Liver (tissue), 8 donors: ENCODE measurements at regions not wholly inside any gene's neighbourhood (a gene's known extent, or its start where the extent isn't known, plus 50 kb on each side); places are given as distances from the start of the nearest gene placed in this dataset.
A peak's percentile ranks its signal among the peaks of the same experiment; 100 is the strongest.

Source experiments
- DNase-seq: peaks from one replicate; pipeline ENCODE4 v3.0.0-alpha.2; 2017; ENCODE audit warnings: low spot score
- H3K27ac ChIP-seq, 2 donors: one replicate each; pipeline ENCODE4 v1.7.0; 2013; ENCODE audit warnings: inconsistent platforms in 2 of 2, low read length in 2 of 2, control low read depth in 1 of 2, low read depth in 1 of 2, mild to moderate bottlenecking in 1 of 2
- H3K27me3 ChIP-seq, 4 donors: one replicate each; pipeline versions ENCODE4 v1.6.1 to v1.7.0; 2013; ENCODE audit warnings: low read length in 3 of 4, inconsistent platforms in 1 of 4, mild to moderate bottlenecking in 1 of 4, moderate library complexity in 1 of 4; ENCODE audit not compliant: control insufficient read depth in 4 of 4, insufficient read depth in 4 of 4
- H3K36me3 ChIP-seq, 4 donors: one replicate each; pipeline versions ENCODE4 v1.6.1 to v1.7.0; 2013; ENCODE audit warnings: low read length in 3 of 4, mild to moderate bottlenecking in 3 of 4, low read depth in 1 of 4, moderate library complexity in 1 of 4; ENCODE audit not compliant: control insufficient read depth in 4 of 4, insufficient read depth in 3 of 4
- H3K4me1 ChIP-seq, 4 donors: one replicate each; pipeline versions ENCODE4 v1.6.1 to v1.7.0; 2013; ENCODE audit warnings: low read length in 3 of 4, mild to moderate bottlenecking in 3 of 4, moderate library complexity in 1 of 4; ENCODE audit not compliant: control insufficient read depth in 4 of 4, insufficient read depth in 4 of 4
- H3K4me3 ChIP-seq, 3 donors: one replicate each; pipeline versions ENCODE4 v1.6.1 to v1.7.0; 2013; ENCODE audit warnings: low read length in 3 of 3, control low read depth in 1 of 3, low read depth in 1 of 3, mild to moderate bottlenecking in 1 of 3
- H3K9ac ChIP-seq, 2 donors: one replicate each; pipeline ENCODE4 v1.7.0; 2013; ENCODE audit warnings: low read length in 2 of 2, mild to moderate bottlenecking in 2 of 2, moderate library complexity in 2 of 2, control low read depth in 1 of 2, low read depth in 1 of 2
- H3K9me3 ChIP-seq, 4 donors: one replicate each; pipeline versions ENCODE4 v1.6.1 to v1.7.0; 2013; ENCODE audit warnings: low read length in 3 of 4; ENCODE audit not compliant: control insufficient read depth in 4 of 4
- EGR1 ChIP-seq, 2 donors: IDR thresholded peaks; 2 replicates each; pipeline ENCODE4 v1.6.1; 2016 to 2018; ENCODE audit warnings: antibody characterized with exemption in 2 of 2, low read depth in 2 of 2
- FOXA1 ChIP-seq: IDR thresholded peaks from 2 replicates; pipeline ENCODE4 v1.6.1; 2016; ENCODE audit warnings: antibody characterized with exemption
- FOXA2 ChIP-seq: IDR thresholded peaks from 2 replicates; pipeline ENCODE4 v1.6.1; 2016; ENCODE audit warnings: antibody characterized with exemption
- GABPA ChIP-seq, 2 donors: IDR thresholded peaks in 1 of 2; conservative IDR thresholded peaks in 1 of 2; 2 replicates each; pipeline ENCODE4 v1.6.1; 2016; ENCODE audit warnings: antibody characterized with exemption in 2 of 2, mild to moderate bottlenecking in 1 of 2, moderate library complexity in 1 of 2
- HNF4A ChIP-seq, 2 donors: conservative IDR thresholded peaks; 2 replicates each; pipeline ENCODE4 v1.6.1; 2016; ENCODE audit warnings: antibody characterized with exemption in 2 of 2, mild to moderate bottlenecking in 2 of 2
- JUND ChIP-seq, 2 donors: IDR thresholded peaks; 2 replicates each; pipeline ENCODE4 v1.6.1; 2016; ENCODE audit warnings: antibody characterized with exemption in 2 of 2
- NR2F2 ChIP-seq: IDR thresholded peaks from 2 replicates; pipeline ENCODE4 v1.6.1; 2016; ENCODE audit warnings: antibody characterized with exemption
- RAD21 ChIP-seq, 2 donors: IDR thresholded peaks; 2 replicates each; pipeline ENCODE4 v1.6.1; 2016; ENCODE audit warnings: antibody characterized with exemption in 2 of 2, mild to moderate bottlenecking in 2 of 2
- RXRA ChIP-seq, 2 donors: IDR thresholded peaks; 2 replicates each; pipeline ENCODE4 v1.6.1; 2017 to 2018; ENCODE audit warnings: antibody characterized with exemption in 2 of 2, mild to moderate bottlenecking in 1 of 2
- SP1 ChIP-seq: IDR thresholded peaks from 2 replicates; pipeline ENCODE4 v1.6.1; 2018; ENCODE audit warnings: antibody characterized with exemption, mild to moderate bottlenecking
- TAF1 ChIP-seq: conservative IDR thresholded peaks from 2 replicates; pipeline ENCODE4 v1.6.1; 2016; ENCODE audit warnings: antibody characterized with exemption, mild to moderate bottlenecking
- WGBS: extraction: QIAGEN DNeasy Blood & Tissue Kit; methylation state at CpG from one replicate; pipeline ENCODE4 v1.1.7; 2013; 5-methylcytosine and 5-hydroxymethylcytosine counted together
- TF ChIP-seq, protein P1 (sequence below): IDR thresholded peaks from 2 replicates; pipeline ENCODE4 v1.6.1; 2016; ENCODE audit warnings: antibody characterized with exemption
- TF ChIP-seq, protein P2 (sequence below): fragments of 150-350 bp; IDR thresholded peaks from 2 replicates; pipeline ENCODE4 v1.5.1; 2017; ENCODE audit warnings: improper control_type of control experiment, low read depth, low read length; ENCODE audit not compliant: missing input control
- TF ChIP-seq, protein P3 (sequence below): IDR thresholded peaks from 2 replicates; pipeline ENCODE4 v1.6.1; 2016; ENCODE audit warnings: antibody characterized with exemption
- TF ChIP-seq, protein P4 (sequence below): IDR thresholded peaks from 2 replicates; pipeline ENCODE4 v1.6.1; 2016; ENCODE audit warnings: antibody characterized with exemption
- donor health status: healthy.
- donor health status: healthy.
- donor health status: healthy.
- donor health status: healthy.
- donor health status: healthy.

DNA sequence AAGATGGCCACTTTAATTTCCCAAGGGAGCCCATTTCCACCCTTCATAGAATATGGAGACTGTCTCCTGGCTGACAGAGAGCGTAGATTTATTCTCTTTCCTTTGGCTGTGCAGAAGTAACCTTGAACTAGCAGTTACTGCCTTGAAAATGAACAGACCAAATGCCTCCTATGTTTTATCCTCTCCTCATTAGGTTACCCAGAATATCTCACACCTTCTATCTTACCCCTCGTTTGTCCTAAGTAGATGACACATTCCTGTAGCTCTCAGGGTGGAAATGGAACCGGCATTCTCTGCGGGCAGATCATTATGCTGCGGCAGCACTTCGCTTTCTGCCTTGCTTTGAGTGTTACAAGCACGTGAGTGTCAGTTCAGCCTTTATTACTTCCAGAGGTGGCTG lies 336.5 kb downstream of the DCDC2C start:
- Histone ChIP-seq H3K4me3 (no peak overlapping the region), H3K9me3 (peaks cover 0 to 2% (median under 1%) of the 10 kb centered on the region in 4 donors), H3K27me3 (peaks cover 0 to under 1% (median 0%) of the 10 kb centered on the region in 4 donors), H3K36me3 (no peaks in the 10 kb centered on the region), H3K9ac (no peak overlapping the region), H3K27ac (no peak overlapping the region), H3K4me1 (no peaks in the 10 kb centered on the region)
- no peak for DNase-seq
- TF ChIP-seq FOXA1 = no peak
- no peak for TF ChIP-seq NR2F2
- TF ChIP-seq GABPA (IDR thresholded peaks at IDR 0.05 in 1 of 2, conservative IDR thresholded peaks at IDR 0.05 in 1 of 2) = no peak
- no peak for TF ChIP-seq TAF1
- TF ChIP-seq FOXA2 = no peak
- no peak for TF ChIP-seq JUND (IDR thresholded peaks at IDR 0.05)
- TF ChIP-seq, protein P1, sequence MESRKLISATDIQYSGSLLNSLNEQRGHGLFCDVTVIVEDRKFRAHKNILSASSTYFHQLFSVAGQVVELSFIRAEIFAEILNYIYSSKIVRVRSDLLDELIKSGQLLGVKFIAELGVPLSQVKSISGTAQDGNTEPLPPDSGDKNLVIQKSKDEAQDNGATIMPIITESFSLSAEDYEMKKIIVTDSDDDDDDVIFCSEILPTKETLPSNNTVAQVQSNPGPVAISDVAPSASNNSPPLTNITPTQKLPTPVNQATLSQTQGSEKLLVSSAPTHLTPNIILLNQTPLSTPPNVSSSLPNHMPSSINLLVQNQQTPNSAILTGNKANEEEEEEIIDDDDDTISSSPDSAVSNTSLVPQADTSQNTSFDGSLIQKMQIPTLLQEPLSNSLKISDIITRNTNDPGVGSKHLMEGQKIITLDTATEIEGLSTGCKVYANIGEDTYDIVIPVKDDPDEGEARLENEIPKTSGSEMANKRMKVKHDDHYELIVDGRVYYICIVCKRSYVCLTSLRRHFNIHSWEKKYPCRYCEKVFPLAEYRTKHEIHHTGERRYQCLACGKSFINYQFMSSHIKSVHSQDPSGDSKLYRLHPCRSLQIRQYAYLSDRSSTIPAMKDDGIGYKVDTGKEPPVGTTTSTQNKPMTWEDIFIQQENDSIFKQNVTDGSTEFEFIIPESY = no peak
- TF ChIP-seq RAD21 (IDR thresholded peaks at IDR 0.05) = no peak
- TF ChIP-seq, protein P2, sequence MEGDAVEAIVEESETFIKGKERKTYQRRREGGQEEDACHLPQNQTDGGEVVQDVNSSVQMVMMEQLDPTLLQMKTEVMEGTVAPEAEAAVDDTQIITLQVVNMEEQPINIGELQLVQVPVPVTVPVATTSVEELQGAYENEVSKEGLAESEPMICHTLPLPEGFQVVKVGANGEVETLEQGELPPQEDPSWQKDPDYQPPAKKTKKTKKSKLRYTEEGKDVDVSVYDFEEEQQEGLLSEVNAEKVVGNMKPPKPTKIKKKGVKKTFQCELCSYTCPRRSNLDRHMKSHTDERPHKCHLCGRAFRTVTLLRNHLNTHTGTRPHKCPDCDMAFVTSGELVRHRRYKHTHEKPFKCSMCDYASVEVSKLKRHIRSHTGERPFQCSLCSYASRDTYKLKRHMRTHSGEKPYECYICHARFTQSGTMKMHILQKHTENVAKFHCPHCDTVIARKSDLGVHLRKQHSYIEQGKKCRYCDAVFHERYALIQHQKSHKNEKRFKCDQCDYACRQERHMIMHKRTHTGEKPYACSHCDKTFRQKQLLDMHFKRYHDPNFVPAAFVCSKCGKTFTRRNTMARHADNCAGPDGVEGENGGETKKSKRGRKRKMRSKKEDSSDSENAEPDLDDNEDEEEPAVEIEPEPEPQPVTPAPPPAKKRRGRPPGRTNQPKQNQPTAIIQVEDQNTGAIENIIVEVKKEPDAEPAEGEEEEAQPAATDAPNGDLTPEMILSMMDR = no peak
- no peak for TF ChIP-seq EGR1 (IDR thresholded peaks at IDR 0.05; ENCODE audit: low read depth in 2 of 2)
- no peak for TF ChIP-seq SP1
- 70% methylated on average over 7 of the region's 7 CpGs for WGBS

DNA sequence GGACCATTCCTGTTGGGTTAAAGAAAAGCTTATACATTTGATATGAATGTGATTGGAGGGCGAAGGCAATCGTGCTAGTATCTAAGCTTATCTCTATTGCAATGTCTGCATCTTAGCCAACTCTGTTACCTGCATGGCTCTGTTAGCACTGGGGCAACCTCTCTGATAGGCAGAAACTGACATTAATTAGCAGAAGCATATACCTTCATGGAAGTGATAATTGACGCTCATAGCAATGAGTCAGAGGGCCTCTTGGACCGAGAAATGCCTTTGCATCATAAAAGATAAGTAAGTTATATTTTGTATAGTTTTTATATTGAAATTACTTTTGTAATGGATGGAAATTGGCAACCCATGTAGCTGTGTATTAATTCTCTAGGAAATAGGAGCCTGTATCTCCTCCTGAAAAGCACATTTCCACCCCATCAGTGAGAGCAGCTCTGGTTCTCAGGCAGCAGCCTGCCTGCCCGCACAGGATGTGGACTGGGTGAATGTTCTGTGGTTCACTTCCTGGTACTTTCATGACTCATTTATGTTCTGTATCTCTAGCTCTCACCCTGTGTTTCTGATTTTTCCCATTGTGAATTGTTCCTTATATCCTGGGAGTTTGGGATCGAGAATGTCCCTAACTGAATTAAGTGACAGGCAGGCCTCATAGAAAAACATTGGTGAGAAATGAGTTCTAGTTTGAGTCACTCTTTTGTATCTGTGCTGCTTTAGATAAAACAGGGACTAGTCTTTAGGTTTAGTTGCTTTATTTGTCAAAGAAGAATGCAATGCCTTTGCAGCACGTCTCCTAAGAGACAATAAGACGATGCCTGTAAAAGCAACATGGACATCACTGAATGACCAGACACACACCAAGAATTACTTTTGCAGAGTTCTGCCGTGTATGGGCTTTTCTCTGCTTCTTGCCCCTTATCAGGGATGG lies 344.9 kb downstream of the DCDC2C start:
- no peaks in the 10 kb centered on the region for H3K36me3 ChIP-seq
- H3K9ac ChIP-seq = no peak overlapping the region
- TF ChIP-seq, protein P3, sequence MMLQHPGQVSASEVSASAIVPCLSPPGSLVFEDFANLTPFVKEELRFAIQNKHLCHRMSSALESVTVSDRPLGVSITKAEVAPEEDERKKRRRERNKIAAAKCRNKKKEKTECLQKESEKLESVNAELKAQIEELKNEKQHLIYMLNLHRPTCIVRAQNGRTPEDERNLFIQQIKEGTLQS = no peak
- peak in 1 of 2 donors; percentile 36 for TF ChIP-seq RXRA (IDR thresholded peaks at IDR 0.05)
- no peaks in the 10 kb centered on the region for H3K4me1 ChIP-seq
- no peak overlapping the region for H3K4me3 ChIP-seq
- DNase-seq = no peak
- H3K27me3 ChIP-seq = no peaks in the 10 kb centered on the region
- 58% methylated on average over 9 of the region's 9 CpGs for WGBS
- H3K27ac ChIP-seq = no peak overlapping the region
- H3K9me3 ChIP-seq = no peaks in the 10 kb centered on the region

DNA sequence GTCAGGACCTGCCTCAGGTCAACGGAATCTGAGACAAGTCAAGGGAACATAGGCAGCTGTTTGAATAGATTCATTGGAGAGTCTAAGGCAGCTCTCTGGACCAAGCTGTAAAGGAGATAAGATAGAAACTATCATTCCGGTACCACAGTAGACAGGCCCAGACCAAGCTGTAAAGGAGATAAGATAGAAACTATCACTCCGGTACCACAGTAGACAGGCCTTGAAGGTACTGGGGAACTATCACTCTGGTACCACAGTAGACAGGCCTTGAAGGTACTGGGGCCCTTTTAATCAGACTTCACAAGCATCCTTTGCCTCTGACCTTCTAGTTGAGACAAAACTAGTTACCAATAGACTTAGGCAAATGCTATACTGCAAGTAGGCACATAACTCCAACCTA lies 346.1 kb downstream of the DCDC2C start:
- 79% methylated on average over 3 of the region's 3 CpGs for WGBS

More for the DNA sequence above, 346.1 kb downstream of the DCDC2C start:
- Histone ChIP-seq H3K4me3 (no peak overlapping the region), H3K36me3 (no peaks in the 10 kb centered on the region), H3K4me1 (no peaks in the 10 kb centered on the region), H3K27ac (no peak overlapping the region), H3K9ac (no peak overlapping the region), H3K27me3 (no peaks in the 10 kb centered on the region), H3K9me3 (no peaks in the 10 kb centered on the region)
- no peak for TF ChIP-seq NR2F2
- no peak for TF ChIP-seq RAD21 (IDR thresholded peaks at IDR 0.05)
- TF ChIP-seq HNF4A (conservative IDR thresholded peaks at IDR 0.05) = no peak
- no peak for TF ChIP-seq SP1
- TF ChIP-seq, protein P3 = no peak
- TF ChIP-seq TAF1 = no peak
- TF ChIP-seq, protein P4, sequence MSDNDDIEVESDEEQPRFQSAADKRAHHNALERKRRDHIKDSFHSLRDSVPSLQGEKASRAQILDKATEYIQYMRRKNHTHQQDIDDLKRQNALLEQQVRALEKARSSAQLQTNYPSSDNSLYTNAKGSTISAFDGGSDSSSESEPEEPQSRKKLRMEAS = no peak
- TF ChIP-seq, protein P2 = no peak
- no peak for TF ChIP-seq GABPA (IDR thresholded peaks at IDR 0.05 in 1 of 2, conservative IDR thresholded peaks at IDR 0.05 in 1 of 2)
- TF ChIP-seq EGR1 (IDR thresholded peaks at IDR 0.05; ENCODE audit: low read depth in 2 of 2) = no peak
- DNase-seq = no peak
